ENCODE measurements at regions not wholly inside any gene's neighbourhood (a gene's known extent, or its start where the extent isn't known, plus 50 kb on each side); places are given as distances from the start of the nearest gene placed in this dataset.
A peak's percentile ranks its signal among the peaks of the same experiment; 100 is the strongest.

DNA sequence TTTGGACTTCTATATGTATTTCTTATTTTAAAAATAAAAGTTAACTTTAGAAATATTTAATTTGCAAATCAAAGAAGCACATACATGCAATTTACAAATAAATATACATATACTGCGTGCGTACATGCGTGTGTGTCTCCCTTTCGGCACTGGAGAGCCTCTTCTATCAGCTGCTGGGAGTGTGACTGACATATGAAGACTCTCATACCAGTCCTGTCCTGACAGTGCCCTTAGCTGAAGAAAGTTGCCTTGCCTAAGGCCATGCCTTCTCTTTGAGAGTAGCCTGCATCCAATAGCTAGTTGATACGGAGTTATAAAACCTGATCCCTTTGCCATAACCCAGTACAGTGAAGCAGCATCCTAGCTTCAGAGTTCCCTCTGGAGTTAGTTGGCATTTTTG is 282.4 kb upstream of the NEGR1 start:
- intact Hi-C loops (cut with DNase I): no loop called here
- H3K27me3 ChIP-seq: no peaks in the 10 kb centered on the region
- WGBS, 2 donors: 57 to 73% methylated on average over 5 of the region's 5 CpGs
- H3K9me3 ChIP-seq: no peaks in the 10 kb centered on the region
- no peak overlapping the region for H3K4me3 ChIP-seq
- no peaks in the 10 kb centered on the region for H3K36me3 ChIP-seq
- TF ChIP-seq, protein P1, sequence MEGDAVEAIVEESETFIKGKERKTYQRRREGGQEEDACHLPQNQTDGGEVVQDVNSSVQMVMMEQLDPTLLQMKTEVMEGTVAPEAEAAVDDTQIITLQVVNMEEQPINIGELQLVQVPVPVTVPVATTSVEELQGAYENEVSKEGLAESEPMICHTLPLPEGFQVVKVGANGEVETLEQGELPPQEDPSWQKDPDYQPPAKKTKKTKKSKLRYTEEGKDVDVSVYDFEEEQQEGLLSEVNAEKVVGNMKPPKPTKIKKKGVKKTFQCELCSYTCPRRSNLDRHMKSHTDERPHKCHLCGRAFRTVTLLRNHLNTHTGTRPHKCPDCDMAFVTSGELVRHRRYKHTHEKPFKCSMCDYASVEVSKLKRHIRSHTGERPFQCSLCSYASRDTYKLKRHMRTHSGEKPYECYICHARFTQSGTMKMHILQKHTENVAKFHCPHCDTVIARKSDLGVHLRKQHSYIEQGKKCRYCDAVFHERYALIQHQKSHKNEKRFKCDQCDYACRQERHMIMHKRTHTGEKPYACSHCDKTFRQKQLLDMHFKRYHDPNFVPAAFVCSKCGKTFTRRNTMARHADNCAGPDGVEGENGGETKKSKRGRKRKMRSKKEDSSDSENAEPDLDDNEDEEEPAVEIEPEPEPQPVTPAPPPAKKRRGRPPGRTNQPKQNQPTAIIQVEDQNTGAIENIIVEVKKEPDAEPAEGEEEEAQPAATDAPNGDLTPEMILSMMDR (IDR thresholded peaks at IDR 0.05): no peak
- no peak overlapping the region for H3K27ac ChIP-seq
- DNase-seq (no peak), ATAC-seq (peak in 3 of 8 donors; percentile 44 to 56 (median 53))
- H3K4me1 ChIP-seq: peaks cover 0 to 11% (median 0%) of the 10 kb centered on the region in 9 donors

DNA sequence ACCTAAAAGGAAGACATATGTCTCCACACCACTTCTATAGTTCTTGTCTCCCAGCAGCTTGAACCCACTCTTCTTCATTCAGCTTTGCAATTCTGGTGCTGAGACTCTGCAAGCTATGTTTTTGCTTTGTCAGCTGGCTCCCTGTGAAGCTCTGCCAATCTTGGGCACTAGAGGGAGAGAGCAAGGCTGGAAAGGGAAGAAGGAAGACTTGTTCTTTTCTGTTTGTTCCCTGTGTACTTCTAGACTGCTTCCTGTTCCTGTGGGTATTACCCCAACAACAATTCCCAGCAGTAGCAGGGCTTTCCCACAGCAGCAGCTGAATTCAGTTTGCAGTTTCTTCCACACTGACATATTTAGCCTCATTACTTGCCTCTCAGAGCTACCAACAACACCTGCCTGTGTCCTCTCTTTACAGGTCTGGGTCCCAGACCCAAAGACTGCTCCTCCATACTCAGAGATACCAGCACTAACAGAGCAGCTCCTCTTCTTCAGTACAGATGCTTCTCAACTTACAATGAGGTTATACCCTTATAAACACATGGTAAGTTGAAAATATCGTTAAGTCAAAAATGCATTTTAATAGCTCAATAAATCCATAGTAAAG is 275.2 kb upstream of the NEGR1 start:
- Histone ChIP-seq H3K27ac (no peak overlapping the region), H3K4me1 (no peaks in the 10 kb centered on the region), H3K4me3 (no peak overlapping the region), H3K36me3 (no peaks in the 10 kb centered on the region), H3K9me3 (no peaks in the 10 kb centered on the region), H3K27me3 (no peaks in the 10 kb centered on the region)
- intact Hi-C loops (cut with DNase I): no loop called here
- DNase-seq: no peak
- 79 to 95% methylated on average over 1 of the region's 1 CpG for WGBS, 2 donors
- TF ChIP-seq, protein P1 (IDR thresholded peaks at IDR 0.05): peak in 6 of 9 donors; percentile 11 to 43 (median 30)
- ATAC-seq: peak in 1 of 8 donors; percentile 50

DNA sequence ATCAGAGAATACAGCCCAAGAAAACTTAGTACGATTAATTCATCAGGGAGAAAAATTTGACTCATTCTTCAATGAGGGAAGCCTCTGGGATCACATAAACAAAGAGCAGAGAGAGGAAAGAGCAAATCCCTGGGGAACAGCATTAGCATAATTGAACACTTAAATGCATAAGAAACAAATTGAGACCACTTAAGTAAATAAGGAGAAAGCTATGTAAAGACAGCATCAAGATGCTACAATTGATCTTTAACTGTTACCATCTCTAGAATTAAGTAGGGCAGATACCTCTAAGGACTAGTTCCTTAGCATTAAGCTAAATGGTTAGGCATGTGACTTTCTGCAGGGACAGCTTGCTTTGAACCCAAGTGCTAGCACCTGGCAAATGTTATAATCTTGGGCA is 265.1 kb upstream of the NEGR1 start:
- ATAC-seq (no peak), DNase-seq (no peak)
- Histone ChIP-seq H3K4me3 (no peak overlapping the region), H3K27ac (no peak overlapping the region), H3K36me3 (no peaks in the 10 kb centered on the region), H3K4me1 (no peaks in the 10 kb centered on the region), H3K27me3 (no peaks in the 10 kb centered on the region), H3K9me3 (no peaks in the 10 kb centered on the region)
- intact Hi-C loops (cut with DNase I): loop anchor here in 1 of 10 donors (10.0 kb wide), 1 partner anchor 373 kb away; no protein-coding TSS in a partner anchor
- TF ChIP-seq, protein P1 (IDR thresholded peaks at IDR 0.05): no peak
- 39 to 49% methylated on average over 1 of the region's 1 CpG for WGBS, 2 donors

DNA sequence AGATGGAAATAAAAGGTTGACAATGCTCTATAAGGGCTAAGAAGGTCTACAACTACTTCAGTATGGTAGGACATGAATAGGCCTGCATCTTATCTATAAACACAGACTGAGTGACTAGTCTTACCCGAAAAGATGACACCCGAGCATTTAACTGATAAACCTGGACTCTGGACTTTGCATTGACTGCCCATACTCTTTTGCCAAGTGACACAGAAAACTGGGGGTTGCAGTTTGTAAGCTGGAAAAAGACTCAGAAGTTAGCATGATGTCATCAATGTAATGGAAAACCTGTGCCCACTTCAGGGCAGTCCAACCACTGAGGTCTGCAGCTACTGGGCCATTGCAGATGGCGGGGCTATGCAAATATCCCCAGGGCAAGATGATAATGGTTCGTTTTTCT is 258.3 kb upstream of the NEGR1 start:
- no peak overlapping the region for H3K4me3 ChIP-seq
- WGBS, 2 donors: 72 to 85% methylated on average over 4 of the region's 4 CpGs

More for the DNA sequence above, 258.3 kb upstream of the NEGR1 start:
- Histone ChIP-seq H3K9me3 (no peaks in the 10 kb centered on the region), H3K27me3 (no peaks in the 10 kb centered on the region), H3K36me3 (no peaks in the 10 kb centered on the region), H3K4me1 (no peaks in the 10 kb centered on the region), H3K27ac (no peak overlapping the region)
- DNase-seq (no peak), ATAC-seq (no peak)
- TF ChIP-seq, protein P1 (IDR thresholded peaks at IDR 0.05): no peak
- intact Hi-C loops (cut with DNase I): loop anchor here in 1 of 10 donors (10.0 kb wide), 1 partner anchor 366 kb away; no protein-coding TSS in a partner anchor
